ENCODE measurements at regions not wholly inside any gene's neighbourhood (a gene's known extent, or its start where the extent isn't known, plus 50 kb on each side); places are given as distances from the start of the nearest gene placed in this dataset.

DNA sequence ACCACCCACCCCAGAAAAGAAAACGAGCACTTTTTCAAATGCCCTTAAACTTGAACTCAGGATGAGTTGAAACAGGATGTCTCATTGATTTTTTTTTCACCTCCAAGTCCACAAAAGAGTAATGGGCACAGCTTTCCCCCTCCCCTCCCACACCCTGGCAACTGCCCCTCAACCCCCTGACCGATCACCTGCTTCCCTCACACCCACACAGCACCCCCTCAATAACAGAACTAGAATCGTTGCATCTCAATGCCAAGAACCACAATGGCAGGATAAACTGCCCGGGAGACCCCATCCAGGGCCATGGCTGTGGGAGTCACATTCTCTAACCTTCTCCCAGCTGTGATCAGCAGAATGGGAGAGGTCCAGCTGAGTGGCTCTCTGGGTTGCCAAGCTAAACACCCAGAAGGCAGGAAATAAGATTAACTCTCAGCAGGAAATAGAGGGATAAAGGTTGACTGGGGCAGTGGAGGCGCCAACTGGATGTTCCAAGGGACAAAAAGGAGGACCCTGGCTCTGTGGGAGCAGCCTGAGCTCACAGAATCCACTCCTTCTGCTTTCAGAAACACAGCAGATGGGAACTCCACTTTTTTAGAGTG is 128.0 kb upstream of the SDK2 start:
- DNase-seq (ENCODE audit: low read depth): no peak
- TF ChIP-seq MYC (IDR thresholded peaks at IDR 0.05; ENCODE audit: low read depth, low read length) (no peak), POLR2A (IDR thresholded peaks at IDR 0.05; ENCODE audit: extremely low read depth, insufficient read length) (no peak)
- TF ChIP-seq, protein P1, sequence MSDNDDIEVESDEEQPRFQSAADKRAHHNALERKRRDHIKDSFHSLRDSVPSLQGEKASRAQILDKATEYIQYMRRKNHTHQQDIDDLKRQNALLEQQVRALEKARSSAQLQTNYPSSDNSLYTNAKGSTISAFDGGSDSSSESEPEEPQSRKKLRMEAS (IDR thresholded peaks at IDR 0.05; ENCODE audit: low read depth, low read length): no peak
- TF ChIP-seq, protein P2, sequence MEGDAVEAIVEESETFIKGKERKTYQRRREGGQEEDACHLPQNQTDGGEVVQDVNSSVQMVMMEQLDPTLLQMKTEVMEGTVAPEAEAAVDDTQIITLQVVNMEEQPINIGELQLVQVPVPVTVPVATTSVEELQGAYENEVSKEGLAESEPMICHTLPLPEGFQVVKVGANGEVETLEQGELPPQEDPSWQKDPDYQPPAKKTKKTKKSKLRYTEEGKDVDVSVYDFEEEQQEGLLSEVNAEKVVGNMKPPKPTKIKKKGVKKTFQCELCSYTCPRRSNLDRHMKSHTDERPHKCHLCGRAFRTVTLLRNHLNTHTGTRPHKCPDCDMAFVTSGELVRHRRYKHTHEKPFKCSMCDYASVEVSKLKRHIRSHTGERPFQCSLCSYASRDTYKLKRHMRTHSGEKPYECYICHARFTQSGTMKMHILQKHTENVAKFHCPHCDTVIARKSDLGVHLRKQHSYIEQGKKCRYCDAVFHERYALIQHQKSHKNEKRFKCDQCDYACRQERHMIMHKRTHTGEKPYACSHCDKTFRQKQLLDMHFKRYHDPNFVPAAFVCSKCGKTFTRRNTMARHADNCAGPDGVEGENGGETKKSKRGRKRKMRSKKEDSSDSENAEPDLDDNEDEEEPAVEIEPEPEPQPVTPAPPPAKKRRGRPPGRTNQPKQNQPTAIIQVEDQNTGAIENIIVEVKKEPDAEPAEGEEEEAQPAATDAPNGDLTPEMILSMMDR (IDR thresholded peaks at IDR 0.05; ENCODE audit: low read depth, low read length): no peak
- H3K4me3 ChIP-seq (ENCODE audit: low read depth, low read length): no peak overlapping the region

DNA sequence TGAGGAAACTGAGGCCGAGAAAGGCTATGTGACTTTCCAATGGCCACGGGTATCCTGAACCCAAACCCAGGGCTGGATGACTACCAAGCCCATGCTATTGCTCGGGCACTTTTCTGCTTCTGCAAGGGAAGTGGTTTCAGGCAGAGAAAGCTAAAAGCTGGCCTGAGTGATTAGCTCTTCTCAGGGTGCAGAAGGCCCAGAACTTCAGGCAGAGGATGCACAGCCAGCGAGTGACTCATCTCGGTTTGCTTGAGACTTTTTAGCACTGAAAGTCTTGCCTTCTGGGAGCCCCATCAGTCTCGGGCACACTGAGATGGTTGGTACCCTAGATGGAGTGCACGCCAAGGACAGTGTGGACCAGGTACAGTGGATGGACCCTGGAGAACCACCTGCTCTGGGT is 129.5 kb upstream of the SDK2 start:
- TF ChIP-seq, protein P2 (IDR thresholded peaks at IDR 0.05; ENCODE audit: low read depth, low read length): no peak
- TF ChIP-seq POLR2A (IDR thresholded peaks at IDR 0.05; ENCODE audit: extremely low read depth, insufficient read length): no peak
- TF ChIP-seq MYC (IDR thresholded peaks at IDR 0.05; ENCODE audit: low read depth, low read length): no peak
- TF ChIP-seq, protein P1 (IDR thresholded peaks at IDR 0.05; ENCODE audit: low read depth, low read length): no peak
- H3K4me3 ChIP-seq (ENCODE audit: low read depth, low read length): no peak overlapping the region
- peak; percentile 7 for DNase-seq (ENCODE audit: low read depth)

DNA sequence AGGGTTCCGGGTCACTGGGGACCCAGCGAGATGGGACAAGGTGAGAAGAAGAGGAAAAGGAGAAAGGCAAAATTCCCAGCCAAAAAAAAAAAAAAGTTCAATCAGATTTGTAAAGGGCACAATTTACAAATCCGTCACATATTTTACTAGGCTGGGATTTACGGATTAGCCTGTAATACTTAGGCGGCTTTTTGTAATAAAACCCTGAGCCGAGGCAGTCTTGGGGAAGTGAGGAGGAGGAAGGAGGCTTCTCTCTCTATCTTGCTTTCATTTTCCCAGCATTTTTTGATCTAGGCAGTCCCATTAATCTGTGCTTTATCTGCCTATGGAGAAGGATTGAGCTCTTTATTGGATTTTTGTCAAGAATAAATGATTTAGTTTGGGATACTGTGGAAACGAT is 130.6 kb upstream of the SDK2 start:
- TF ChIP-seq MYC (IDR thresholded peaks at IDR 0.05; ENCODE audit: low read depth, low read length): no peak
- DNase-seq (ENCODE audit: low read depth): no peak
- H3K4me3 ChIP-seq (ENCODE audit: low read depth, low read length): no peak overlapping the region

DNA sequence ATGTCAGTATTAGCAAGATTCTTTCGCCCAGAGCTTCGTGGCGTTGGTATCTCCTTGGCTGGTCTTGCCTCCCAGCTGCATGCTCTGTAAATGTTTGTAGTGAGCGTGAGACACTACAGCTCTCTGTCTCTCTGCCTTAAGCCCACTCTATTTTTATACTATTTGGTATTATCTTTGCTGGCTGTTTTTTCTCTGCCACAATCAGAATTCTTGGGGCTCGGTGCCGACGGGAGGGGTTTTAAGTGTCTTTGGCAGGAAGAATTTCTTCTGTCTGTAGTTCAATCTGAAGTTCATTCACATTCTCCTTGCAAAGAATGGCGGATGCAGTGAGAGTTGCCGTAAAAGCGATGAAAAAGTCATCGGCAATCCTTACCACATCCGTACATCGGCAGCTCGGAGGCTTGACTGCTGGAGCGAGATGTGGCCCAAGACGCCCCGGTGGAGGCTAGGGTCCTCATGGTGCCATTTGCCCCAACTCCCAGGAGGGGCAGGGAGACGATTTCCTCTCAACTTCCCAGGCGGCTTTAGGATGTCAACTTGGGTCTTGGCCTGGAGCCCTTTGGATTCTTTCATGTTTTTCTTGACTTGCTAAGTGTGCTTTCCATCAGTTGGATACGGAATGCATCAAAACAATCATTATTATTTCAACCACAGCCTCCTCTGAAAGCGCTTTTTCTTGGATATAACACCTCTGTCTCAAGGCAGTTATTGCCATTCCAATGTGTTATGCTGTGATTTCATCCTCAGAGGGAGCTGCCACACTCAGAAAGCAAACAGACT is 132.3 kb upstream of the SDK2 start:
- TF ChIP-seq MYC (IDR thresholded peaks at IDR 0.05; ENCODE audit: low read depth, low read length) (no peak), POLR2A (IDR thresholded peaks at IDR 0.05; ENCODE audit: extremely low read depth, insufficient read length) (no peak)
- TF ChIP-seq, protein P2 (IDR thresholded peaks at IDR 0.05; ENCODE audit: low read depth, low read length): no peak
- TF ChIP-seq, protein P1 (IDR thresholded peaks at IDR 0.05; ENCODE audit: low read depth, low read length): no peak
- no peak for DNase-seq (ENCODE audit: low read depth)
- no peak overlapping the region for H3K4me3 ChIP-seq (ENCODE audit: low read depth, low read length)

DNA sequence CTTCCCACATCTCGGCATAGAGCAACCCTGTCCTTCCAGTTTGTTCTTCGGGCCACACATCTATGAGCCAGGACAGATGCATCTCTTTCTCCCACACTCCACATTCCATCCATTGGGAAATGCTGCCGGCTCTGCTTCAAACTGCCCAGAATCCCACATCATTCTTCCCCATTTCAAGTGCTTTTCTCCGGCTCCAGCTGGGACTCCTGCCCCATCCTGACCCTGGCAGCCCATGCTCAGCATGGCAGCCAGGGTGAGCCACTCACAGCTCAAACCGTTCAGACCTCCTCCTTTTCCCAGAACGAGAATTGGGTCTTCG is 132.8 kb upstream of the SDK2 start:
- DNase-seq (ENCODE audit: low read depth): no peak
- H3K4me3 ChIP-seq (ENCODE audit: low read depth, low read length): no peak overlapping the region
- TF ChIP-seq POLR2A (IDR thresholded peaks at IDR 0.05; ENCODE audit: extremely low read depth, insufficient read length) (no peak), MYC (IDR thresholded peaks at IDR 0.05; ENCODE audit: low read depth, low read length) (no peak)
- TF ChIP-seq, protein P2 (IDR thresholded peaks at IDR 0.05; ENCODE audit: low read depth, low read length): no peak
- TF ChIP-seq, protein P1 (IDR thresholded peaks at IDR 0.05; ENCODE audit: low read depth, low read length): no peak

DNA sequence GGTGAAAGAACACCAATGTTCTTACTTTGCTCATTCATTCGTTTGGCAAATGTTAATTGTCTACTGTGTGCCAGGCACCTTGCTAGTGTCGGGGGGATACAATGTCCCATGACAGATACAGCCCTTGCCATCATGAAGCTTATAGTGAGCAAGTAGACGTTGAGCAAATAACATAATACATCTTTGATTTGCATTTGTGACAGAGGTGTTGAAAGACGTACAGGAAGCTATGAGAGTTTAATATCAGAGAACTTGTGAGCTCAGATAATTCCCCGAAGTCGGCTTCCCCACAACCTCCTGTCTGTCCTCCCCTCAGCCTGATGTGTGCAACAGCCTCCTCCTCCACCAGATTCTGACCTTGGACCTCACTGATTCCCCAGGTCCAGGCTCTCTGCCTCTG is 138.0 kb upstream of the SDK2 start:
- TF ChIP-seq POLR2A (IDR thresholded peaks at IDR 0.05; ENCODE audit: extremely low read depth, insufficient read length) (no peak), MYC (IDR thresholded peaks at IDR 0.05; ENCODE audit: low read depth, low read length) (no peak)
- TF ChIP-seq, protein P1 (IDR thresholded peaks at IDR 0.05; ENCODE audit: low read depth, low read length): no peak
- TF ChIP-seq, protein P2 (IDR thresholded peaks at IDR 0.05; ENCODE audit: low read depth, low read length): no peak
- no peak overlapping the region for H3K4me3 ChIP-seq (ENCODE audit: low read depth, low read length)
- DNase-seq (ENCODE audit: low read depth): no peak
